ENCODE measurements at regions not wholly inside any gene's neighbourhood (a gene's known extent, or its start where the extent isn't known, plus 50 kb on each side); places are given as distances from the start of the nearest gene placed in this dataset.

DNA sequence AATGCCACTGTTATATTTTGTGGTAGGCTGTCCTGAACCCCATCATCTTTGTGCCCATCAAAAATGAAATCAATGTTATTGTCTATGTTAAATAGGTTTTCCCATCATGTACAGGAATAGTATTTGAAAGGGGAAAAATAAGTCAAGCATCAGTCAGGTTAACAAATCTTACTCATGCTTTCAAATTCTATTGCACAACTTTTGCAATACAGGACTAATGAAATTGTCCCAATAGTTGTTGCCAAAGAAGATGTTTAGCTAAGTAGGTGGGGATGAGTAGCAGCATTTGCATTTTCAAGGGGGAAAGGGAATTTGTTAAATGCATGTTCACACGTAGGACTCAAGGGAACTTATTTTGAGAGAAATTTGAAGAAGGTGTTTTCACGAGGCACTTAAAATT is 962.1 kb downstream of the JRKL start:
- Histone ChIP-seq H3K27me3 (ENCODE audit: control insufficient read depth in 3 of 3, insufficient read depth in 3 of 3, low read length in 3 of 3) (no peaks in the 10 kb centered on the region), H3K27ac (ENCODE audit: low read depth, low read length) (no peak overlapping the region), H3K36me3 (ENCODE audit: control insufficient read depth in 3 of 3, insufficient read depth in 3 of 3, low read length in 3 of 3) (no peaks in the 10 kb centered on the region), H3K4me3 (ENCODE audit: low read length in 3 of 3) (no peak overlapping the region), H3K9ac (ENCODE audit: low read depth in 1 of 3, low read length in 3 of 3) (no peak overlapping the region), H3K4me1 (ENCODE audit: control insufficient read depth in 3 of 3, insufficient read depth in 3 of 3, low read length in 3 of 3) (no peaks in the 10 kb centered on the region), H3K9me3 (ENCODE audit: control insufficient read depth in 3 of 3, low read length in 3 of 3) (no peaks in the 10 kb centered on the region)

DNA sequence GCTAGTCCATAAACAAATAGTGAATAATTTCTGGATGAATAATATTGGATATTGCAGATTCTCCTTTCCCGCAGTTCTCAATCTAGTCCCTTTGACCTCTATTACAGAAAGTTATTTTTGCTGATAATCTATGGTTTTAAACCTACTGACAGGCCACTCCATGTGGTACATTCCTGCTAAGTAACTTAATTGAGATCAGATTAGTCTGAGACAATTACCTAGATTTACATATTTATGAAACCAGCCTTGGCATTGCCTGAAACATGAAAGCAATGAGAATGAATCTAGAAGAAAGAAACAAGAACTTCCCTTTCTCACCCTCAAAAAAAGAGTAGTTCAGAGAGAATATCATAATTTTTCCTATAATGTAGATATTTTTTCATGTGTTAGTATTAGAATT is 964.2 kb downstream of the JRKL start:
- Histone ChIP-seq H3K27me3 (ENCODE audit: control insufficient read depth in 3 of 3, insufficient read depth in 3 of 3, low read length in 3 of 3) (no peaks in the 10 kb centered on the region), H3K9ac (ENCODE audit: low read depth in 1 of 3, low read length in 3 of 3) (no peak overlapping the region), H3K4me1 (ENCODE audit: control insufficient read depth in 3 of 3, insufficient read depth in 3 of 3, low read length in 3 of 3) (no peaks in the 10 kb centered on the region), H3K27ac (ENCODE audit: low read depth, low read length) (no peak overlapping the region), H3K4me3 (ENCODE audit: low read length in 3 of 3) (no peak overlapping the region), H3K36me3 (ENCODE audit: control insufficient read depth in 3 of 3, insufficient read depth in 3 of 3, low read length in 3 of 3) (no peaks in the 10 kb centered on the region), H3K9me3 (ENCODE audit: control insufficient read depth in 3 of 3, low read length in 3 of 3) (no peaks in the 10 kb centered on the region)

DNA sequence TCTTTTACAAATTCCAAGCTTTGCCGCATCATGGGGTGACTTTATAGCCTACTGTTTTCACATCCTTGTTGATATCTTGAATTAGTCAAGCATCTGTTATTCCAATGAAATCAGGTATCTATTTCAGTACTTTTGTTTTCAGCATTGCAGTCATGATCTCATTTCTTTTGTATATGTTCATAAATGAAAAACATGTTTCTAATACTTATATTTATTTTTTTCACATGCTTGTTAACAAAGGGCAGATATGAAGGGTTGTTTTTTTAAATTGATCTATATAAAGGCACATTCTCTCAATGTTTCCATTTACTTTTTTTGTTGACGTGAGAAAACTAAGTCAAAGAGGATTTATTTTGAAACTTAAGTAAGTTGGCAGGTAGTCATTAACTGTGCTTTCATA is 964.8 kb downstream of the JRKL start:
- Histone ChIP-seq H3K36me3 (ENCODE audit: control insufficient read depth in 3 of 3, insufficient read depth in 3 of 3, low read length in 3 of 3) (no peaks in the 10 kb centered on the region), H3K9me3 (ENCODE audit: control insufficient read depth in 3 of 3, low read length in 3 of 3) (no peaks in the 10 kb centered on the region), H3K27me3 (ENCODE audit: control insufficient read depth in 3 of 3, insufficient read depth in 3 of 3, low read length in 3 of 3) (no peaks in the 10 kb centered on the region), H3K27ac (ENCODE audit: low read depth, low read length) (no peak overlapping the region), H3K9ac (ENCODE audit: low read depth in 1 of 3, low read length in 3 of 3) (no peak overlapping the region), H3K4me3 (ENCODE audit: low read length in 3 of 3) (no peak overlapping the region), H3K4me1 (ENCODE audit: control insufficient read depth in 3 of 3, insufficient read depth in 3 of 3, low read length in 3 of 3) (no peaks in the 10 kb centered on the region)

DNA sequence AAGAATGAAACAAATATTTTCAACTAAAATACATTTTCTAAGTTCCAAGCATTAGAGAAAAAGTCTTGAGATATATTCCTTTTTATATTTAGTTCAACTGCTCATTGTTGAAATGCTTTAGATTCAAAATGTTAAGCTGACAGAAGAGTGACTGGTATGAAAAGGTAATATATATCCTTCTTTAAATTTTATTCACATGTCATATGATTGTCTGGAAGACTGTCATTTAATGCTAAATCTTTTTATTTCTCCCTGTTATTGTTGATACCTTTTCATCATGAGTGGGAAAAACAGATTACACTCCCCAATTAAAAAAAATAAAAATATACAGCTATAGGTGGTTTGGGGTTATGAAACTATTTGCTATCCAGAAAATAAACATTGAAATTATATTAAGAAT is 965.4 kb downstream of the JRKL start:
- no peaks in the 10 kb centered on the region for H3K9me3 ChIP-seq (ENCODE audit: control insufficient read depth in 3 of 3, low read length in 3 of 3)
- no peak overlapping the region for H3K4me3 ChIP-seq (ENCODE audit: low read length in 3 of 3)
- no peaks in the 10 kb centered on the region for H3K36me3 ChIP-seq (ENCODE audit: control insufficient read depth in 3 of 3, insufficient read depth in 3 of 3, low read length in 3 of 3)
- H3K9ac ChIP-seq (ENCODE audit: low read depth in 1 of 3, low read length in 3 of 3) = no peak overlapping the region
- no peaks in the 10 kb centered on the region for H3K27me3 ChIP-seq (ENCODE audit: control insufficient read depth in 3 of 3, insufficient read depth in 3 of 3, low read length in 3 of 3)
- H3K4me1 ChIP-seq (ENCODE audit: control insufficient read depth in 3 of 3, insufficient read depth in 3 of 3, low read length in 3 of 3) = no peaks in the 10 kb centered on the region
- no peak overlapping the region for H3K27ac ChIP-seq (ENCODE audit: low read depth, low read length)

DNA sequence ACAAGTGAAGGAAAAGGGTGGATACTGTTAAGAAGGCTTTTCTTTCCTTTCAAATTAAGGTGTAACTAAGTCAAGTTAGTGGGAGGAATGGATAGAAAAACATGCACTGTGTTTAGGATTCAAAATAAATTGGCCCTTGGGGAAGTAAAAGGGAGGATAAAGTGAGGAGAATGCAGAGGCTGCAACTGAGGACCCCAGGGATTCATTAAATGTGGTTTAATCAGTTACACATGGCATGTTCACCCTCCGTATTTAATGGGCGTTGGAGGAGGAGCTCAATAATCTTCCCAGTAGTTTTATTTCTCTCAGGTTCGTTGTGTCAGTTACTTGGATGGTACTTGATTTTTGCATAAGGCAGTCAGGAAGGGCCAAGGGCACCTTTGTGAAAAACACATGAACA is 966.3 kb downstream of the JRKL start:
- no peaks in the 10 kb centered on the region for H3K36me3 ChIP-seq (ENCODE audit: control insufficient read depth in 3 of 3, insufficient read depth in 3 of 3, low read length in 3 of 3)
- no peak overlapping the region for H3K27ac ChIP-seq (ENCODE audit: low read depth, low read length)
- H3K9me3 ChIP-seq (ENCODE audit: control insufficient read depth in 3 of 3, low read length in 3 of 3) = no peaks in the 10 kb centered on the region
- no peak overlapping the region for H3K4me3 ChIP-seq (ENCODE audit: low read length in 3 of 3)
- no peaks in the 10 kb centered on the region for H3K4me1 ChIP-seq (ENCODE audit: control insufficient read depth in 3 of 3, insufficient read depth in 3 of 3, low read length in 3 of 3)
- no peak overlapping the region for H3K9ac ChIP-seq (ENCODE audit: low read depth in 1 of 3, low read length in 3 of 3)
- no peaks in the 10 kb centered on the region for H3K27me3 ChIP-seq (ENCODE audit: control insufficient read depth in 3 of 3, insufficient read depth in 3 of 3, low read length in 3 of 3)

DNA sequence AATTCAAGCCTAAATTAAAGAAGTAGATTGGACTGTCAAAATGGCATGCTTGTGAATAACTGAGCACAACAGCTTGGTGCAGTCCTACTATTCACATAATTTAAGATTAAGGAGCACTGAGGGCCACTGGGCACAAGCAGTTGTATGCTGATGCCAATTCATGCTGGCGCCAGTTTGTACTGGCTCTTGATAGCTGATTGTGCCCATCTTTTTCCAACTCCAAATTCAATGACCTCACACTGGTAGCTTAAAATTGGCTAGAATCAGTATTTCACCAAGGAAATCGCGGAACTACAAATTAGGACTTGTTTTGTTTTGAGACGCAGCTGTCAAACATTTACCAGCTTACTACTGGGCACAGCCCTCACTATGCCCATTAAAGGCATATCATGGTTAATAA is 969.2 kb downstream of the JRKL start:
- no peak overlapping the region for H3K4me3 ChIP-seq (ENCODE audit: low read length in 3 of 3)
- no peaks in the 10 kb centered on the region for H3K36me3 ChIP-seq (ENCODE audit: control insufficient read depth in 3 of 3, insufficient read depth in 3 of 3, low read length in 3 of 3)
- no peaks in the 10 kb centered on the region for H3K9me3 ChIP-seq (ENCODE audit: control insufficient read depth in 3 of 3, low read length in 3 of 3)
- H3K27ac ChIP-seq (ENCODE audit: low read depth, low read length) = no peak overlapping the region
- H3K27me3 ChIP-seq (ENCODE audit: control insufficient read depth in 3 of 3, insufficient read depth in 3 of 3, low read length in 3 of 3) = no peaks in the 10 kb centered on the region
- no peaks in the 10 kb centered on the region for H3K4me1 ChIP-seq (ENCODE audit: control insufficient read depth in 3 of 3, insufficient read depth in 3 of 3, low read length in 3 of 3)
- no peak overlapping the region for H3K9ac ChIP-seq (ENCODE audit: low read depth in 1 of 3, low read length in 3 of 3)

DNA sequence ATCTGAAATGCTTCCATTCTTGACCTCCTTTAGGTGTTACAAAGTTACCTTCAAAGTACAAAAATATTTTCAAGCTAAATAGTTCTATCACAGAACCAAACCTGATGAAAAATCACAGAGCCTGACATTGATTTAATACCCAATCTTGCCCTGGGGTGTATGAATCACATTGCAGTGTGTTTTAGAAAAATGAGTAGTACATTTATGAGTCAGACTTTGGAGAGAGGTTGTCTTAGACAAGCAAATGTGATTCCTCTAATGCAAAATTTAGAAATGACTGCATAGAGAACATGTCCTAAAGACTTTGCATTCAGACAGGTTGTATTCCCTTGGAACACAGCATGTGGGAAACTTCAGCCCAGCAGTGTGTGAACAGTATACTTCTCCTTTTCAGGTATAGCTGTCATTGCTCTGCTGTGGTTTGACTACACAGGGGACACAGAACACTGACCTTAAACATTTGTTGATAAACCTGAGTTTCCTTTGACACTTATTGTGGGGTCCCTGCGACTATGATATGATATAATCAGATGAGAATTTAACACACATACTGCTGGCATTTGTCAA is 972.1 kb downstream of the JRKL start:
- H3K27me3 ChIP-seq (ENCODE audit: control insufficient read depth in 3 of 3, insufficient read depth in 3 of 3, low read length in 3 of 3) = no peaks in the 10 kb centered on the region
- H3K27ac ChIP-seq (ENCODE audit: low read depth, low read length) = no peak overlapping the region
- H3K9ac ChIP-seq (ENCODE audit: low read depth in 1 of 3, low read length in 3 of 3) = no peak overlapping the region
- no peaks in the 10 kb centered on the region for H3K9me3 ChIP-seq (ENCODE audit: control insufficient read depth in 3 of 3, low read length in 3 of 3)
- H3K4me1 ChIP-seq (ENCODE audit: control insufficient read depth in 3 of 3, insufficient read depth in 3 of 3, low read length in 3 of 3) = no peaks in the 10 kb centered on the region
- no peak overlapping the region for H3K4me3 ChIP-seq (ENCODE audit: low read length in 3 of 3)
- H3K36me3 ChIP-seq (ENCODE audit: control insufficient read depth in 3 of 3, insufficient read depth in 3 of 3, low read length in 3 of 3) = no peaks in the 10 kb centered on the region

DNA sequence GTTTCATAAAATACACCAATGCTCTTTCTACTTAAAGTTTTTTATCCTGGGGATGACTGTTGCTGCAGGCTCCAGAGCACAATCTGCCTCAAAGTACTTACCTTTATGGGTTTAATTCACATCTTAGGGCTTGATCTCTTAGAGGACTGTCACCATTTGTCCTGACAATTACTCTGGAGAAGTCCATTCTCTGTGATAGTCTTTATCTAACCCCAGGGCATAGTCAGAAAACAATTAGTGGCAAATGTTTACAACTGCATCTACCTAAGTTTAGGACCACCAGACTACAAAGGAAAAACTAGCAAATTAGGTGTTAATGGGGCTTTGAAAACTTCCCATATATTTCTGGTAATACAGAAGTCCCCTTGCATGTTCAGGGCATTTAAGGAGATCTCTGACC is 973.5 kb downstream of the JRKL start:
- Histone ChIP-seq H3K9me3 (ENCODE audit: control insufficient read depth in 3 of 3, low read length in 3 of 3) (no peaks in the 10 kb centered on the region), H3K27me3 (ENCODE audit: control insufficient read depth in 3 of 3, insufficient read depth in 3 of 3, low read length in 3 of 3) (no peaks in the 10 kb centered on the region), H3K4me1 (ENCODE audit: control insufficient read depth in 3 of 3, insufficient read depth in 3 of 3, low read length in 3 of 3) (no peaks in the 10 kb centered on the region), H3K27ac (ENCODE audit: low read depth, low read length) (no peak overlapping the region), H3K36me3 (ENCODE audit: control insufficient read depth in 3 of 3, insufficient read depth in 3 of 3, low read length in 3 of 3) (no peaks in the 10 kb centered on the region), H3K9ac (ENCODE audit: low read depth in 1 of 3, low read length in 3 of 3) (no peak overlapping the region), H3K4me3 (ENCODE audit: low read length in 3 of 3) (no peak overlapping the region)

DNA sequence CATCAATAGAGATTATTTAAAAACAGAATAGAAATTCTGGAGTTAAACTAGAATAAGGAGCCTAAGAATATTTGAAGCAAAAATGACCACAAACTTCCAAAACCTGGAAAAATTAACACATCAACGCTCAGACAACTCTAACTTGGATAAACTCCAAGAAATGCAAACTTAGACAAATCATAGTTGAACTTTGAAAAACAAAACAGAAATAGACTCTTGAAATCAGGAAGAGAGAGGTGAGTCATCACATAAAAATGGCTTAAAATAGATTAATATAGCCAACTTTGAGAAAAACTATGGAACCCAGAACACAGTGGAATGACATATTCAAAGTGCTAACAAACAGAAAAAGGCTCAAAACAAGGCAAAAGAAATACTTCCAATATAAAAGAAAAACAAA is 974.2 kb downstream of the JRKL start:
- no peak overlapping the region for H3K9ac ChIP-seq (ENCODE audit: low read depth in 1 of 3, low read length in 3 of 3)

DNA sequence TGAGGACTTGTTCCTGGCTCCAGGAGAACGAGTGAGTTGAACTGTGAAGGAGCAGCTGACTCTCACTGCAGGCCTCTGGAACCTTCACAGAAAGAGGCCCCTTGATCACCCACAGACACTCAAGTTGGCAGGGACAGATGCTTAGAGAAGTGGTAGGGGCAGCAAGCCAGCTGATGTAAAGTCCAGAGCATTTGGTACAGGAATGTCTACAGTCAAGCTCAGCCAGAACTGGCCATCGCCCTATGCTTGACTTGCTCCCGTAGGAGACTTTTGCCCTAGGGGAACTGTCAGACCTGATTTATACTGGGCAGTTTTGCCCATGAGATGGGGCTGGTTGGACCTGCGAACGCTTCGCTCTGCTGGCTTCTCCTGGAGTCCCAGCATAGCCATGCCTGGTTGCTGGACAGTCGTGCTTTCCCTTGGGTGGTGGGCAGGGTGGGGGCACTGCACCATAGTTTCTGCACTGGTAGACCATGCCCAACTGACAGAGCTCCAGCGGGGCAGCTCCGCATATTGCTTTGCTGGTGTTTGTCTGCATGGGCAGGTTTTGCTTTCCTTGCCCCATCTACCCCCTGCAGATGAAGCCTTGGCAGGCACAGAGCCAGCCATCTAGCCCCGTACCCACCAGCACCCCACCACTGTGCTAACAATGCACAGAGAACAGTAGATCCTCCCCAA is 977.7 kb downstream of the JRKL start:
- Histone ChIP-seq H3K36me3 (ENCODE audit: control insufficient read depth in 3 of 3, insufficient read depth in 3 of 3, low read length in 3 of 3) (no peaks in the 10 kb centered on the region), H3K27ac (ENCODE audit: low read depth, low read length) (no peak overlapping the region), H3K4me1 (ENCODE audit: control insufficient read depth in 3 of 3, insufficient read depth in 3 of 3, low read length in 3 of 3) (no peaks in the 10 kb centered on the region), H3K27me3 (ENCODE audit: control insufficient read depth in 3 of 3, insufficient read depth in 3 of 3, low read length in 3 of 3) (no peaks in the 10 kb centered on the region), H3K9me3 (ENCODE audit: control insufficient read depth in 3 of 3, low read length in 3 of 3) (peaks cover 0 to 6% (median 0%) of the 10 kb centered on the region in 3 donors), H3K9ac (ENCODE audit: low read depth in 1 of 3, low read length in 3 of 3) (no peak overlapping the region), H3K4me3 (ENCODE audit: low read length in 3 of 3) (no peak overlapping the region)

More for the DNA sequence above, 974.2 kb downstream of the JRKL start:
- Histone ChIP-seq H3K36me3 (ENCODE audit: control insufficient read depth in 3 of 3, insufficient read depth in 3 of 3, low read length in 3 of 3) (no peaks in the 10 kb centered on the region), H3K9me3 (ENCODE audit: control insufficient read depth in 3 of 3, low read length in 3 of 3) (no peaks in the 10 kb centered on the region), H3K4me3 (ENCODE audit: low read length in 3 of 3) (no peak overlapping the region), H3K27ac (ENCODE audit: low read depth, low read length) (no peak overlapping the region), H3K27me3 (ENCODE audit: control insufficient read depth in 3 of 3, insufficient read depth in 3 of 3, low read length in 3 of 3) (no peaks in the 10 kb centered on the region), H3K4me1 (ENCODE audit: control insufficient read depth in 3 of 3, insufficient read depth in 3 of 3, low read length in 3 of 3) (no peaks in the 10 kb centered on the region)

All from skeletal muscle tissue (tissue), 3 donors.